H1 (cell line): ENCODE measurements at regions not wholly inside any gene's neighbourhood (a gene's known extent, or its start where the extent isn't known, plus 50 kb on each side); places are given as distances from the start of the nearest gene placed in this dataset.

Experiments
- CTCF ChIA-PET: fragments of 300-600 bp; sonication (Branson Sonifier 250); formaldehyde crosslinking; loops from one replicate; lab custom pipeline; 2021; ENCODE audit not compliant: partially characterized antibody; lab: Charles Lee
- POLR2A ChIA-PET: fragments of 300-600 bp; sonication (Branson Sonifier 250); formaldehyde crosslinking; loops from one replicate; lab custom pipeline; 2021; ENCODE audit warnings: inconsistent platforms; ENCODE audit not compliant: partially characterized antibody; lab: Charles Lee
- DNase-seq, 2 experiments: peaks; one replicate each; pipeline versions ENCODE4 v3.0.0 to v3.0.0-alpha.2; 2010 to 2022; ENCODE audit warnings: low spot score in 2 of 2, low read depth in 1 of 2, mixed read lengths in 1 of 2
- FAIRE-seq: peaks from 2 replicates; lab custom pipeline; 2011; peaks lifted over from hg19 to GRCh38; lab: Jason Lieb, UNC
- H2AFZ ChIP-seq: 2 replicates; pipeline ENCODE4 v1.8.1; 2012; ENCODE audit warnings: low read length, inconsistent platforms
- H2AK5ac ChIP-seq: 2 replicates; pipeline ENCODE4 v1.6.1; 2013; ENCODE audit warnings: low read depth, low read length
- H2BK120ac ChIP-seq: replicated peaks from 2 replicates; pipeline ENCODE3; 2013; ENCODE audit warnings: low read depth, low read length, inconsistent platforms
- H2BK12ac ChIP-seq: 2 replicates; pipeline ENCODE4 v1.6.1; 2013; ENCODE audit warnings: low read depth, low read length
- H2BK15ac ChIP-seq: 2 replicates; pipeline ENCODE4 v1.6.1; 2013; ENCODE audit warnings: low read length
- H2BK20ac ChIP-seq: 2 replicates; pipeline ENCODE4 v1.6.1; 2013; ENCODE audit warnings: low read length
- H2BK5ac ChIP-seq: 2 replicates; pipeline ENCODE4 v1.6.1; 2013; ENCODE audit warnings: low read depth, low read length
- H3K14ac ChIP-seq: 2 replicates; pipeline ENCODE4 v1.6.1; 2013; ENCODE audit warnings: inconsistent platforms; ENCODE audit not compliant: insufficient read length
- H3K18ac ChIP-seq: 2 replicates; pipeline ENCODE4 v1.6.1; 2013; ENCODE audit warnings: low read length; ENCODE audit errors: extremely low read depth
- H3K23ac ChIP-seq: 2 replicates; pipeline ENCODE4 v1.6.1; 2013; ENCODE audit warnings: inconsistent platforms; ENCODE audit not compliant: insufficient read length
- H3K23me2 ChIP-seq: 2 replicates; pipeline ENCODE4 v1.6.1; 2013; ENCODE audit warnings: low read depth, low read length
- H3K27ac ChIP-seq: 2 replicates; pipeline ENCODE4 v1.6.1; 2011; ENCODE audit warnings: low read depth, low read length, inconsistent platforms
- H3K27me3 ChIP-seq, 4 experiments: replicated peaks in 1 of 4; 1 replicate in 1 of 4; 2 replicates in 3 of 4; pipeline versions ENCODE4 v1.6.1 to v1.8.1; 2011 to 2013; ENCODE audit warnings: low read length in 3 of 4, mild to moderate bottlenecking in 3 of 4, inconsistent platforms in 2 of 4, mixed read lengths in 2 of 4, moderate library complexity in 1 of 4; ENCODE audit not compliant: control insufficient read depth in 3 of 4, insufficient read depth in 3 of 4; ENCODE audit errors: extremely low read depth in 1 of 4
- H3K36me3 ChIP-seq, 4 experiments: 2 replicates each; pipeline versions ENCODE4 v1.6.1 to v1.8.1; 2011 to 2013; ENCODE audit warnings: mild to moderate bottlenecking in 4 of 4, low read length in 3 of 4, moderate library complexity in 2 of 4, control low read depth in 1 of 4, inconsistent platforms in 1 of 4; ENCODE audit not compliant: insufficient read depth in 4 of 4, control insufficient read depth in 2 of 4
- H3K4ac ChIP-seq: replicated peaks from 2 replicates; pipeline ENCODE3; 2013; ENCODE audit warnings: low read length, low read depth, mixed read lengths, inconsistent platforms; ENCODE audit not compliant: insufficient read length
- H3K4me1 ChIP-seq, 4 experiments: replicated peaks in 1 of 4; 1 replicate in 1 of 4; 2 replicates in 3 of 4; pipeline versions ENCODE4 v1.6.1 to v1.8.1; 2011 to 2013; ENCODE audit warnings: low read length in 3 of 4, inconsistent platforms in 2 of 4, mixed read lengths in 1 of 4; ENCODE audit not compliant: insufficient read depth in 4 of 4, control insufficient read depth in 3 of 4
- H3K4me2 ChIP-seq, 2 experiments: 2 replicates each; pipeline versions ENCODE4 v1.6.1 to v1.8.1; 2011 to 2013; ENCODE audit warnings: low read depth in 2 of 2, low read length in 2 of 2, control low read depth in 1 of 2, inconsistent platforms in 1 of 2, mild to moderate bottlenecking in 1 of 2; ENCODE audit not compliant: insufficient read depth in 1 of 2
- H3K4me3 ChIP-seq, 4 experiments: fragments of 200-600, 300-600 bp in 1 of 4; sonication (generic), shearing (Covaris generic), sonication (Bioruptor Twin) in 1 of 4; 2 replicates each; pipeline versions ENCODE4 v1.5.1 to v1.8.1; 2011 to 2016; ENCODE audit warnings: low read length in 4 of 4, low read depth in 3 of 4, control low read depth in 2 of 4, inconsistent platforms in 2 of 4, mild to moderate bottlenecking in 2 of 4, mixed read lengths in 1 of 4, moderate library complexity in 1 of 4; ENCODE audit not compliant: insufficient read depth in 2 of 4; ENCODE audit errors: extremely low read depth in 1 of 4
- H3K56ac ChIP-seq: replicated peaks from 2 replicates; pipeline ENCODE3; 2013; ENCODE audit warnings: low read depth, mild to moderate bottlenecking, mixed read lengths, low read length, inconsistent platforms; ENCODE audit not compliant: insufficient read length
- H3K79me1 ChIP-seq: 2 replicates; pipeline ENCODE4 v1.6.1; 2013; ENCODE audit warnings: low read depth, low read length, control low read depth
- H3K79me2 ChIP-seq, 2 experiments: 2 replicates each; pipeline versions ENCODE4 v1.6.1 to v1.8.1; 2012 to 2013; ENCODE audit warnings: low read length in 2 of 2, mild to moderate bottlenecking in 2 of 2, inconsistent platforms in 1 of 2; ENCODE audit not compliant: insufficient read depth in 2 of 2, control insufficient read depth in 1 of 2
- H3K9ac ChIP-seq, 4 experiments: replicated peaks in 1 of 4; 1 replicate in 1 of 4; 2 replicates in 3 of 4; pipeline versions ENCODE4 v1.6.1 to v1.8.1; 2011 to 2013; ENCODE audit warnings: low read depth in 3 of 4, low read length in 3 of 4, control low read depth in 2 of 4, mild to moderate bottlenecking in 2 of 4, moderate library complexity in 2 of 4, inconsistent platforms in 1 of 4; ENCODE audit errors: extremely low read depth in 1 of 4
- H3K9me3 ChIP-seq, 2 experiments: 2 replicates each; pipeline versions ENCODE4 v1.6.1 to v1.8.1; 2012 to 2013; ENCODE audit warnings: mild to moderate bottlenecking in 2 of 2, moderate library complexity in 2 of 2, control low read depth in 1 of 2, inconsistent platforms in 1 of 2, low read depth in 1 of 2, low read length in 1 of 2, mixed read lengths in 1 of 2; ENCODE audit not compliant: insufficient read depth in 2 of 2
- H4K20me1 ChIP-seq, 2 experiments: replicated peaks in 1 of 2; 2 replicates each; pipeline versions ENCODE3 to v1.8.1; 2011 to 2013; ENCODE audit warnings: inconsistent platforms in 2 of 2, low read length in 2 of 2, mild to moderate bottlenecking in 1 of 2; ENCODE audit not compliant: insufficient read depth in 2 of 2, control insufficient read depth in 1 of 2
- H4K5ac ChIP-seq: 2 replicates; pipeline ENCODE4 v1.6.1; 2013; ENCODE audit warnings: low read length, low read depth, mixed read lengths, inconsistent platforms; ENCODE audit not compliant: insufficient read length
- H4K8ac ChIP-seq: 2 replicates; pipeline ENCODE4 v1.8.0; 2013; ENCODE audit warnings: mild to moderate bottlenecking, moderate library complexity, low read length, inconsistent platforms; ENCODE audit not compliant: insufficient read depth; ENCODE audit errors: extremely low read depth
- H4K91ac ChIP-seq: replicated peaks from 2 replicates; pipeline ENCODE3; 2013; ENCODE audit warnings: low read length, mixed read lengths, inconsistent platforms; ENCODE audit not compliant: insufficient read length
- ATF3 ChIP-seq: IDR thresholded peaks from 2 replicates; pipeline ENCODE4 v1.6.1; 2011; ENCODE audit warnings: low read depth, mild to moderate bottlenecking, low read length; ENCODE audit not compliant: insufficient read depth
- CBX5 ChIP-seq: fragments of 300-800, 300-1000 bp; sonication (generic); IDR thresholded peaks from 2 replicates; pipeline ENCODE4 v1.7.1; 2016; ENCODE audit warnings: antibody characterized with exemption, low read length, low read depth
- JUND ChIP-seq: IDR thresholded peaks from 2 replicates; pipeline ENCODE4 v1.6.1; 2011; ENCODE audit warnings: mild to moderate bottlenecking, improper control_type of control experiment, low read length
- KDM5A ChIP-seq: fragments of 200-600 bp; IDR thresholded peaks from 2 replicates; pipeline ENCODE4 v1.7.1; 2012; ENCODE audit warnings: mild to moderate bottlenecking, low read length, inconsistent platforms, mixed read lengths
- NANOG ChIP-seq: IDR thresholded peaks from 2 replicates; pipeline ENCODE4 v1.6.1; 2011; ENCODE audit warnings: low read length, low read depth, mild to moderate bottlenecking, inconsistent platforms; ENCODE audit not compliant: insufficient read depth, poor library complexity, severe bottlenecking
- POLR2A ChIP-seq, 2 experiments: IDR thresholded peaks; 1 replicate in 1 of 2; 2 replicates in 1 of 2; pipeline ENCODE4 v1.6.1; 2011; ENCODE audit warnings: low read depth in 2 of 2, low read length in 2 of 2, mild to moderate bottlenecking in 2 of 2; ENCODE audit errors: control extremely low read depth in 1 of 2
- RBBP5 ChIP-seq: IDR thresholded peaks from 2 replicates; pipeline ENCODE4 v1.7.1; 2012; ENCODE audit warnings: low read depth, mild to moderate bottlenecking, inconsistent platforms, low read length, moderate library complexity, borderline replicate concordance
- RFX5 ChIP-seq: IDR thresholded peaks from 2 replicates; pipeline ENCODE4 v1.6.1; 2011; ENCODE audit warnings: low read depth, low read length, improper control_type of control experiment, borderline replicate concordance
- SAP30 ChIP-seq: fragments of 300-600 bp; sonication (generic); IDR thresholded peaks from 2 replicates; pipeline ENCODE4 v1.7.1; 2012; ENCODE audit warnings: low read length, moderate library complexity, mild to moderate bottlenecking, inconsistent platforms; ENCODE audit not compliant: insufficient read depth, insufficient replicate concordance
- TBP ChIP-seq: IDR thresholded peaks from 2 replicates; pipeline ENCODE4 v1.6.1; 2011; ENCODE audit warnings: low read depth, low read length, improper control_type of control experiment
- TCF12 ChIP-seq: IDR thresholded peaks from 2 replicates; pipeline ENCODE4 v1.6.1; 2011; ENCODE audit warnings: low read depth, mild to moderate bottlenecking, low read length
- TEAD4 ChIP-seq: IDR thresholded peaks from 2 replicates; pipeline ENCODE4 v1.6.1; 2012; ENCODE audit warnings: low read depth, low read length, inconsistent platforms, mixed read lengths
- USF2 ChIP-seq: IDR thresholded peaks from 2 replicates; pipeline ENCODE4 v1.6.1; 2011; ENCODE audit warnings: low read length, improper control_type of control experiment
- YY1 ChIP-seq: IDR thresholded peaks from 2 replicates; pipeline ENCODE4 v1.6.1; 2011; ENCODE audit warnings: low read depth, mild to moderate bottlenecking, low read length
- WGBS, 2 experiments: shearing (Covaris generic) in 1 of 2; methylation state at CpG; one replicate each; pipeline versions ENCODE4 v1.1.6 to v1.1.7; 2013 to 2015; ENCODE audit warnings: low lambda C conversion rate in 2 of 2, mixed read lengths in 2 of 2, inconsistent platforms in 1 of 2, low coverage in 1 of 2, missing lambda C conversion rate in 1 of 2; ENCODE audit not compliant: insufficient replicate concordance in 2 of 2, insufficient coverage in 1 of 2, insufficient read length in 1 of 2; ENCODE audit errors: extremely low coverage in 1 of 2, missing lambda C conversion rate in 1 of 2; 5-methylcytosine and 5-hydroxymethylcytosine counted together

GRCh38 chr22:47248925-47249324 is 486.5 kb downstream of the TBC1D22A start:
- no peaks in the 10 kb centered on the region for H3K79me2 ChIP-seq
- H3K18ac ChIP-seq: no peak overlapping the region
- H3K56ac ChIP-seq: no peak overlapping the region
- H3K27ac ChIP-seq: no peak overlapping the region
- H4K5ac ChIP-seq: no peak overlapping the region
- H3K79me1 ChIP-seq: no peaks in the 10 kb centered on the region
- H3K27me3 ChIP-seq: no peaks in the 10 kb centered on the region
- no peak overlapping the region for H2BK120ac ChIP-seq
- H2BK12ac ChIP-seq: no peak overlapping the region
- FAIRE-seq (no peak), DNase-seq (no peak)
- no peak overlapping the region for H2BK5ac ChIP-seq
- no peak overlapping the region for H3K23ac ChIP-seq
- no peak for TF ChIP-seq TCF12
- no peak for TF ChIP-seq USF2
- no peak for TF ChIP-seq TBP
- TF ChIP-seq RFX5: no peak
- TF ChIP-seq ATF3: no peak
- no peak for TF ChIP-seq TEAD4
- TF ChIP-seq SAP30: no peak
- TF ChIP-seq JUND: no peak
- TF ChIP-seq KDM5A: no peak
- no peak for TF ChIP-seq YY1
- TF ChIP-seq NANOG: no peak
- TF ChIP-seq POLR2A (IDR thresholded peaks at IDR 0.05; ENCODE audit: control extremely low read depth in 1 of 2, low read depth in 2 of 2, low read length in 2 of 2): no peak
- TF ChIP-seq CBX5: no peak
- TF ChIP-seq RBBP5: no peak
- ChIA-PET CTCF (no interaction called here), POLR2A (no interaction called here)
- no peaks in the 10 kb centered on the region; the same call in 1 of the 2 replicates for H3K23me2 ChIP-seq
- no peak overlapping the region for H3K9ac ChIP-seq
- H3K9me3 ChIP-seq: peaks cover 95 to 97% of the 10 kb centered on the region in 2 experiments
- H3K14ac ChIP-seq: no peak overlapping the region
- H3K36me3 ChIP-seq: no peaks in the 10 kb centered on the region; a peak in 1 of 8 replicates
- H4K20me1 ChIP-seq: no peaks in the 10 kb centered on the region
- H4K91ac ChIP-seq: no peak overlapping the region
- H2BK15ac ChIP-seq: no peak overlapping the region
- no peaks in the 10 kb centered on the region for H3K4me1 ChIP-seq
- no peak overlapping the region for H3K4me3 ChIP-seq
- no peak overlapping the region for H2BK20ac ChIP-seq
- H3K4ac ChIP-seq: no peak overlapping the region
- no peak overlapping the region for H3K4me2 ChIP-seq
- no peak overlapping the region for H2AK5ac ChIP-seq
- H2AFZ ChIP-seq: no peak overlapping the region
- 79% methylated on average over 4 of the region's 4 CpGs; no CpG with 5 or more reads in 1 of the 2 experiments for WGBS, 2 experiments
- no peak overlapping the region for H4K8ac ChIP-seq
